B cell (primary cell): ENCODE measurements at regions not wholly inside any gene's neighbourhood (a gene's known extent, or its start where the extent isn't known, plus 50 kb on each side); places are given as distances from the start of the nearest gene placed in this dataset.

Experiments
- ATAC-seq: fragments of 200-7000 bp; cut with Tn5 transposase; one replicate; pipeline ENCODE4 v1.10.0; 2021; ENCODE audit warnings: low read depth, mild to moderate bottlenecking, moderate number of reproducible peaks, moderate library complexity
- CTCF ChIA-PET: fragments of 350-600 bp; sonication (Branson Sonifier 250); formaldehyde crosslinking; loops from one replicate; lab custom pipeline; 2021; ENCODE audit warnings: antibody characterized with exemption, inconsistent platforms; lab: Charles Lee
- POLR2A ChIA-PET: fragments of 350-600 bp; sonication (Branson Sonifier 250); formaldehyde crosslinking; loops from one replicate; lab custom pipeline; 2021; ENCODE audit warnings: antibody characterized with exemption; lab: Charles Lee
- DNase-seq: peaks from one replicate; pipeline ENCODE4 v3.0.0; 2013
- H2AFZ ChIP-seq: 2 replicates; pipeline ENCODE4 v1.6.1; 2012; ENCODE audit warnings: mild to moderate bottlenecking, low read depth, low read length; ENCODE audit not compliant: insufficient read depth, poor library complexity, severe bottlenecking
- H3K27ac ChIP-seq, 2 donors: 1 replicate in 1 of 2; 2 replicates in 1 of 2; pipeline ENCODE4 v1.5.1; 2012 to 2013; ENCODE audit warnings: low read length in 2 of 2, mild to moderate bottlenecking in 2 of 2, moderate library complexity in 1 of 2
- H3K27me3 ChIP-seq, 4 experiments: fragments of 200-600 bp in 1 of 4; sonication (generic) in 1 of 4; replicated peaks in 1 of 4; 1 replicate in 2 of 4; 2 replicates in 2 of 4; pipeline versions ENCODE4 v1.6.1 to v1.7.0; 2013 to 2016; ENCODE audit warnings: low read length in 3 of 4, mild to moderate bottlenecking in 2 of 4, mixed read lengths in 1 of 4, moderate library complexity in 1 of 4; ENCODE audit not compliant: insufficient read depth in 4 of 4, control insufficient read depth in 3 of 4; ENCODE audit errors: control extremely low read depth in 1 of 4
- H3K36me3 ChIP-seq, 2 experiments: replicated peaks in 1 of 2; 1 replicate in 1 of 2; 2 replicates in 1 of 2; pipeline versions ENCODE4 v1.6.1 to v1.7.1; 2013; ENCODE audit warnings: low read length in 1 of 2; ENCODE audit not compliant: insufficient read depth in 2 of 2, control insufficient read depth in 1 of 2; ENCODE audit errors: control extremely low read depth in 1 of 2, extremely low read depth in 1 of 2
- H3K4me1 ChIP-seq, 2 donors: fragments of 200-600 bp in 1 of 2; sonication (generic) in 1 of 2; 1 replicate in 1 of 2; 2 replicates in 1 of 2; pipeline versions ENCODE4 v1.5.1 to v1.6.1; 2013 to 2017; ENCODE audit warnings: low read length in 2 of 2; ENCODE audit not compliant: control insufficient read depth in 2 of 2, insufficient read depth in 2 of 2
- H3K4me2 ChIP-seq: replicated peaks from 2 replicates; pipeline ENCODE3; 2012; ENCODE audit warnings: mild to moderate bottlenecking, low read depth, low read length; ENCODE audit not compliant: poor library complexity, severe bottlenecking
- H3K4me3 ChIP-seq, 5 experiments: fragments of 200-600 bp in 1 of 5; sonication (generic) in 1 of 5; 1 replicate in 3 of 5; 2 replicates in 2 of 5; pipeline versions ENCODE4 v1.5.1 to v1.7.0; 2011 to 2016; ENCODE audit warnings: low read length in 4 of 5, mild to moderate bottlenecking in 4 of 5, low read depth in 2 of 5, control low read depth in 1 of 5, moderate library complexity in 1 of 5; ENCODE audit not compliant: insufficient read depth in 1 of 5; ENCODE audit errors: control extremely low read depth in 1 of 5, extremely low read depth in 1 of 5
- H3K79me2 ChIP-seq: fragments of 200-600 bp; sonication (generic); one replicate; pipeline ENCODE4 v1.6.0; 2016; ENCODE audit warnings: low read length; ENCODE audit not compliant: control insufficient read depth, insufficient read depth
- H3K9ac ChIP-seq: fragments of 200-600 bp; sonication (generic); 2 replicates; pipeline ENCODE4 v1.6.1; 2017; ENCODE audit warnings: mild to moderate bottlenecking, low read length, moderate library complexity
- H3K9me3 ChIP-seq, 3 donors: one replicate each; pipeline versions ENCODE4 v1.6.1 to v1.7.1; 2013; ENCODE audit warnings: low read length in 2 of 3; ENCODE audit not compliant: control insufficient read depth in 2 of 3, insufficient read depth in 1 of 3; ENCODE audit errors: control extremely low read depth in 1 of 3
- H4K20me1 ChIP-seq: 2 replicates; pipeline ENCODE4 v1.6.0; 2012; ENCODE audit warnings: mild to moderate bottlenecking, low read length; ENCODE audit not compliant: insufficient read depth, control insufficient read depth, poor library complexity, severe bottlenecking
- H3K27ac Mint-ChIP-seq: one replicate; pipeline ENCODE4 v1.8.0; 2021; ENCODE audit warnings: mixed read lengths
- H3K27me3 Mint-ChIP-seq: one replicate; pipeline ENCODE4 v1.8.0; 2021; ENCODE audit warnings: mixed read lengths
- H3K4me1 Mint-ChIP-seq: one replicate; pipeline ENCODE4 v1.8.0; 2021; ENCODE audit warnings: mixed read lengths
- H3K4me3 Mint-ChIP-seq: one replicate; pipeline ENCODE4 v1.8.0; 2021; ENCODE audit warnings: mixed read lengths
- H3K9me3 Mint-ChIP-seq: one replicate; pipeline ENCODE4 v1.8.0; 2022; ENCODE audit warnings: mixed read lengths; ENCODE audit not compliant: insufficient read depth
- CTCF ChIP-seq: fragments of 200-600 bp; IDR thresholded peaks from one replicate; pipeline ENCODE4 v1.8.0; 2022; ENCODE audit warnings: antibody characterized with exemption, mild to moderate bottlenecking
- EZH2 ChIP-seq: IDR thresholded peaks from 2 replicates; pipeline ENCODE4 v1.6.1; 2012; ENCODE audit warnings: borderline replicate concordance, low read depth, mild to moderate bottlenecking, moderate library complexity, low read length; ENCODE audit not compliant: insufficient read depth, poor library complexity, severe bottlenecking
- WGBS: methylation state at CpG from one replicate; pipeline ENCODE4 v1.1.5; 2013; ENCODE audit warnings: missing lambda C conversion rate; ENCODE audit not compliant: insufficient coverage; 5-methylcytosine and 5-hydroxymethylcytosine counted together
- intact Hi-C: fragments of 100-400 bp; cut with micrococcal nuclease; formaldehyde crosslinking; loops from one replicate; pipeline ENCODE4 v1.10.0; 2022

GRCh38 chr9:87011551-87011950 lies 64.2 kb upstream of the GAS1 start:
- H3K4me2 ChIP-seq, result no peak overlapping the region

GRCh38 chr9:87013490-87013889 lies 66.2 kb upstream of the GAS1 start:
- Histone ChIP-seq H3K4me2 (no peak overlapping the region), H3K9me3 (peaks cover 0 to 8% (median 0%) of the 10 kb centered on the region in 3 donors), H3K4me3 (no peak overlapping the region), H3K79me2 (no peaks in the 10 kb centered on the region), H3K27me3 (no peaks in the 10 kb centered on the region), H3K27ac (no peak overlapping the region), H3K4me1 (no peaks in the 10 kb centered on the region), H2AFZ (no peak overlapping the region), H4K20me1 (no peaks in the 10 kb centered on the region), H3K9ac (no peak overlapping the region), H3K36me3 (no peaks in the 10 kb centered on the region)
- Mint-ChIP-seq H3K4me3 (no peak overlapping the region), H3K4me1 (no peaks in the 10 kb centered on the region), H3K27ac (no peak overlapping the region), H3K27me3 (peaks cover 7% of the 10 kb centered on the region), H3K9me3 (peaks cover 4% of the 10 kb centered on the region)
- no peak for TF ChIP-seq EZH2
- no peak for TF ChIP-seq CTCF
- WGBS, result 57% methylated on average over 1 of the region's 3 CpGs
- intact Hi-C loops, result no loop called here
- DNase-seq, result no peak
- no peak for ATAC-seq
- POLR2A ChIA-PET, result no interaction called here
- CTCF ChIA-PET, result no interaction called here

More at GRCh38 chr9:87011551-87011950, 64.2 kb upstream of the GAS1 start:
- H3K9me3 Mint-ChIP-seq, result no peaks in the 10 kb centered on the region
- H3K79me2 ChIP-seq, result no peaks in the 10 kb centered on the region
- H3K27me3 Mint-ChIP-seq, result peaks cover 7% of the 10 kb centered on the region
- no peak overlapping the region for H3K27ac ChIP-seq
- no peaks in the 10 kb centered on the region for H4K20me1 ChIP-seq
- no peak for ATAC-seq
- POLR2A ChIA-PET, result no interaction called here
- TF ChIP-seq EZH2 (no peak), CTCF (no peak)
- intact Hi-C loops, result no loop called here
- H2AFZ ChIP-seq, result no peak overlapping the region
- no peaks in the 10 kb centered on the region for H3K4me1 Mint-ChIP-seq
- 97% methylated on average over 22 of the region's 22 CpGs for WGBS
- H3K27me3 ChIP-seq, result no peaks in the 10 kb centered on the region
- H3K9ac ChIP-seq, result no peak overlapping the region
- no peaks in the 10 kb centered on the region for H3K4me1 ChIP-seq
- CTCF ChIA-PET, result no interaction called here
- no peak overlapping the region for H3K27ac Mint-ChIP-seq
- no peak for DNase-seq
- H3K36me3 ChIP-seq, result no peaks in the 10 kb centered on the region
- no peak overlapping the region for H3K4me3 ChIP-seq
- H3K4me3 Mint-ChIP-seq, result no peak overlapping the region
- H3K9me3 ChIP-seq, result peaks cover 0 to 8% (median 0%) of the 10 kb centered on the region in 3 donors
